Stimulated activated CD8-positive, alpha-beta memory T cell treated with anti-CD3 and anti-CD28 coated beads, Interleukin-12 subunit alpha, Interleukin-12 subunit beta, amount 100 ng/mL, for 24 hours (primary cell): ENCODE measurements at regions not wholly inside any gene's neighbourhood (a gene's known extent, or its start where the extent isn't known, plus 50 kb on each side); places are given as distances from the start of the nearest gene placed in this dataset.
"Not testable (repeated sequence)": the region's sequence is repeated elsewhere in the genome, so short reads cannot be mapped to it uniquely, and the experiment has no call there.

Source experiments
- DNase-seq: peaks from one replicate; pipeline ENCODE4 v3.0.0-alpha.2; 2020; ENCODE audit errors: extremely low read depth

- DNase-seq = no peak
Observed at GRCh38 chr12:46670636-46671035, 155.2 kb downstream of the SLC38A4 start.

- DNase-seq = no peak
Observed at GRCh38 chr12:46669720-46670119, 156.1 kb downstream of the SLC38A4 start.

- no peak for DNase-seq
Observed at GRCh38 chr12:46667551-46667950, 158.2 kb downstream of the SLC38A4 start.

- no peak for DNase-seq
Observed at GRCh38 chr12:46664761-46665287, 161.0 kb downstream of the SLC38A4 start.

GRCh38 chr12:46663318-46663717 is 162.5 kb downstream of the SLC38A4 start:
- DNase-seq = no peak

GRCh38 chr12:46661110-46661845 is 164.5 kb downstream of the SLC38A4 start:
- no peak for DNase-seq

- DNase-seq = no peak
Observed at GRCh38 chr12:46660719-46661109, 165.1 kb downstream of the SLC38A4 start.

GRCh38 chr12:46660276-46660675 is 165.5 kb downstream of the SLC38A4 start:
- DNase-seq = no peak

- no peak for DNase-seq
Observed at GRCh38 chr12:46659824-46660223, 166.0 kb downstream of the SLC38A4 start.

- DNase-seq = no peak
Observed at GRCh38 chr12:46659032-46659650, 166.7 kb downstream of the SLC38A4 start.

GRCh38 chr12:46657453-46658411 is 168.1 kb downstream of the SLC38A4 start:
- no peak for DNase-seq

- DNase-seq = not testable (repeated sequence)
Observed at GRCh38 chr12:46655984-46656383, 169.8 kb downstream of the SLC38A4 start.

- DNase-seq = no peak
Observed at GRCh38 chr12:46653311-46653710, 172.5 kb downstream of the SLC38A4 start.

GRCh38 chr12:46652692-46653091 is 173.1 kb downstream of the SLC38A4 start:
- DNase-seq = no peak

GRCh38 chr12:46650688-46651087 is 175.1 kb downstream of the SLC38A4 start:
- no peak for DNase-seq

- DNase-seq = no peak
Observed at GRCh38 chr12:46649433-46649832, 176.4 kb downstream of the SLC38A4 start.

GRCh38 chr12:46647034-46647433 is 178.8 kb downstream of the SLC38A4 start:
- no peak for DNase-seq

- not testable (repeated sequence) for DNase-seq
Observed at GRCh38 chr12:46641649-46642048, 184.1 kb downstream of the SLC38A4 start.

- DNase-seq = no peak
Observed at GRCh38 chr12:46635818-46636217, 190.0 kb downstream of the SLC38A4 start.

GRCh38 chr12:46629331-46630229 is 196.2 kb downstream of the SLC38A4 start:
- DNase-seq = no peak

- DNase-seq = no peak
Observed at GRCh38 chr12:46628176-46628575, 197.6 kb downstream of the SLC38A4 start.
